ENCODE measurements at regions not wholly inside any gene's neighbourhood (a gene's known extent, or its start where the extent isn't known, plus 50 kb on each side); places are given as distances from the start of the nearest gene placed in this dataset.

DNA sequence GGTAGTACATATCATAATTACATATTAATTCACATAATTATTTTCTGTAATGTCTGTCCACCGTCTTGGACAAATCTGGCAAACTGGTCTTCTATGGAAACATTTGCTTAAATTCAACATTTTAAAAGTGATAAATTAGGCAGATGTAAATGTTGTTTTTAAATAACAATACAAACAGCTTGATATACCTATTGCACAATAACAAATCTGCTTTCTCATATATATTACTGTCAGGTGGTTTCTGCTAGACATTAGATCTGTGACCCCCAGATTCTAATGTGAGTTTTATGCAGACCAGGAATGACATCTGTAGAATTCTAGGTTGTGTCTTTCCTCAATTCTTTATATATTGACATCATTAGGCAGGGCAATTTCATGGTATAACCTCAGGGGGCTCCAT lies 173.3 kb downstream of the CCDC59 start:
- Histone ChIP-seq H3K9ac (no peak overlapping the region), H4K20me1 (ENCODE audit: insufficient read depth) (no peaks in the 10 kb centered on the region), H2AFZ (ENCODE audit: low read depth) (no peak overlapping the region), H3K4me2 (no peak overlapping the region), H3K4me1 (ENCODE audit: low read depth, poor library complexity, severe bottlenecking) (no peaks in the 10 kb centered on the region), H3K4me3 (IDR thresholded peaks at IDR 0.05; ENCODE audit: insufficient read depth, low read depth, low read length) (no peak overlapping the region), H3K27me3 (ENCODE audit: insufficient read depth, low read depth) (no peaks in the 10 kb centered on the region), H3K27ac (no peak overlapping the region), H3K36me3 (ENCODE audit: insufficient read depth) (no peaks in the 10 kb centered on the region), H3K79me2 (ENCODE audit: insufficient read depth, low read depth) (no peaks in the 10 kb centered on the region)
- TF ChIP-seq, protein P1, sequence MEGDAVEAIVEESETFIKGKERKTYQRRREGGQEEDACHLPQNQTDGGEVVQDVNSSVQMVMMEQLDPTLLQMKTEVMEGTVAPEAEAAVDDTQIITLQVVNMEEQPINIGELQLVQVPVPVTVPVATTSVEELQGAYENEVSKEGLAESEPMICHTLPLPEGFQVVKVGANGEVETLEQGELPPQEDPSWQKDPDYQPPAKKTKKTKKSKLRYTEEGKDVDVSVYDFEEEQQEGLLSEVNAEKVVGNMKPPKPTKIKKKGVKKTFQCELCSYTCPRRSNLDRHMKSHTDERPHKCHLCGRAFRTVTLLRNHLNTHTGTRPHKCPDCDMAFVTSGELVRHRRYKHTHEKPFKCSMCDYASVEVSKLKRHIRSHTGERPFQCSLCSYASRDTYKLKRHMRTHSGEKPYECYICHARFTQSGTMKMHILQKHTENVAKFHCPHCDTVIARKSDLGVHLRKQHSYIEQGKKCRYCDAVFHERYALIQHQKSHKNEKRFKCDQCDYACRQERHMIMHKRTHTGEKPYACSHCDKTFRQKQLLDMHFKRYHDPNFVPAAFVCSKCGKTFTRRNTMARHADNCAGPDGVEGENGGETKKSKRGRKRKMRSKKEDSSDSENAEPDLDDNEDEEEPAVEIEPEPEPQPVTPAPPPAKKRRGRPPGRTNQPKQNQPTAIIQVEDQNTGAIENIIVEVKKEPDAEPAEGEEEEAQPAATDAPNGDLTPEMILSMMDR (conservative IDR thresholded peaks at IDR 0.05; ENCODE audit: low read depth, low read length), result no peak

- H2AFZ ChIP-seq (ENCODE audit: low read depth), result no peak overlapping the region
- no peaks in the 10 kb centered on the region for H4K20me1 ChIP-seq (ENCODE audit: insufficient read depth)
- no peaks in the 10 kb centered on the region for H3K27me3 ChIP-seq (ENCODE audit: insufficient read depth, low read depth)
- H3K4me3 ChIP-seq (IDR thresholded peaks at IDR 0.05; ENCODE audit: insufficient read depth, low read depth, low read length), result no peak overlapping the region
- H3K36me3 ChIP-seq (ENCODE audit: insufficient read depth), result no peaks in the 10 kb centered on the region
- no peaks in the 10 kb centered on the region for H3K79me2 ChIP-seq (ENCODE audit: insufficient read depth, low read depth)
- H3K4me2 ChIP-seq, result no peak overlapping the region
- no peak overlapping the region for H3K27ac ChIP-seq
- TF ChIP-seq, protein P1 (conservative IDR thresholded peaks at IDR 0.05; ENCODE audit: low read depth, low read length), result no peak
- H3K9ac ChIP-seq, result no peak overlapping the region
- no peaks in the 10 kb centered on the region for H3K4me1 ChIP-seq (ENCODE audit: low read depth, poor library complexity, severe bottlenecking)
Measured at GRCh38 chr12:82182601-82183190, 175.5 kb downstream of the CCDC59 start.

- no peaks in the 10 kb centered on the region for H4K20me1 ChIP-seq (ENCODE audit: insufficient read depth)
- H2AFZ ChIP-seq (ENCODE audit: low read depth), result no peak overlapping the region
- H3K36me3 ChIP-seq (ENCODE audit: insufficient read depth), result no peaks in the 10 kb centered on the region
- no peak overlapping the region for H3K4me3 ChIP-seq (IDR thresholded peaks at IDR 0.05; ENCODE audit: insufficient read depth, low read depth, low read length)
- no peak overlapping the region for H3K27ac ChIP-seq
- H3K9ac ChIP-seq, result no peak overlapping the region
- no peaks in the 10 kb centered on the region for H3K79me2 ChIP-seq (ENCODE audit: insufficient read depth, low read depth)
- H3K27me3 ChIP-seq (ENCODE audit: insufficient read depth, low read depth), result no peaks in the 10 kb centered on the region
- TF ChIP-seq, protein P1 (conservative IDR thresholded peaks at IDR 0.05; ENCODE audit: low read depth, low read length), result no peak
- H3K4me1 ChIP-seq (ENCODE audit: low read depth, poor library complexity, severe bottlenecking), result no peaks in the 10 kb centered on the region
- H3K4me2 ChIP-seq, result no peak overlapping the region
Measured at GRCh38 chr12:82176761-82177490, 181.3 kb downstream of the CCDC59 start.

- TF ChIP-seq, protein P1 (conservative IDR thresholded peaks at IDR 0.05; ENCODE audit: low read depth, low read length), result no peak
- Histone ChIP-seq H2AFZ (ENCODE audit: low read depth) (no peak overlapping the region), H3K79me2 (ENCODE audit: insufficient read depth, low read depth) (no peaks in the 10 kb centered on the region)
Measured at GRCh38 chr12:82176026-82176425, 182.2 kb downstream of the CCDC59 start.

More at GRCh38 chr12:82176026-82176425, 182.2 kb downstream of the CCDC59 start:
- Histone ChIP-seq H3K4me2 (no peak overlapping the region), H3K27me3 (ENCODE audit: insufficient read depth, low read depth) (no peaks in the 10 kb centered on the region), H3K36me3 (ENCODE audit: insufficient read depth) (no peaks in the 10 kb centered on the region), H4K20me1 (ENCODE audit: insufficient read depth) (no peaks in the 10 kb centered on the region), H3K9ac (no peak overlapping the region), H3K4me1 (ENCODE audit: low read depth, poor library complexity, severe bottlenecking) (no peaks in the 10 kb centered on the region), H3K4me3 (IDR thresholded peaks at IDR 0.05; ENCODE audit: insufficient read depth, low read depth, low read length) (no peak overlapping the region), H3K27ac (no peak overlapping the region)

All from KMS-11 (cell line).